ENCODE measurements at regions not wholly inside any gene's neighbourhood (a gene's known extent, or its start where the extent isn't known, plus 50 kb on each side); places are given as distances from the start of the nearest gene placed in this dataset.

DNA sequence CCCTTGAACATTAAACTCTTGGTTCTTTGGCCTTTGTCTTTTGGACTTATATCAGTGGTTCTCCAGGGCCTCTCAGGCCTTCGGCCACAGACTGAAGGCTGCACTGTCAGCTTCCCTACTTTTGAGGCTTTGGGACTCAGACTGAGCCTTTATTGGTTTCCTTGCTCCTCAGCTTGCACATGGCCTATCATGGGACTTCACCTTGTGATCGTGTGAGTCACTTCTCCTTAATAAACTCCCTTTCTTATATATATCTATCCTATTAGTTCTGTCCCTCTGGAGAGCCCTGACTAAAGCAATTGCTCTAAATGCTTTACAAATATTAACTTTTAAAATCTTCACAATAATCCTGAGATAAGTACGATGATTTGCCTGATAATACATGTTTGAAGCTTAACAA lies 353.6 kb upstream of the TRIB2 start:
- TF ChIP-seq CTCF (IDR thresholded peaks at IDR 0.05) (no peak), POLR2AphosphoS5 (IDR thresholded peaks at IDR 0.05) (no peak), POLR2A (IDR thresholded peaks at IDR 0.05) (no peak)
